Left cardiac atrium (tissue), 4 donors: ENCODE measurements at regions not wholly inside any gene's neighbourhood (a gene's known extent, or its start where the extent isn't known, plus 50 kb on each side); places are given as distances from the start of the nearest gene placed in this dataset.

Source experiments
- ATAC-seq, 2 donors: fragments of 200-7000 bp; cut with Tn5 transposase; one replicate each; pipeline ENCODE4 v1.9.1; 2020; ENCODE audit warnings: mild to moderate bottlenecking in 2 of 2, moderate library complexity in 2 of 2
- DNase-seq: peaks from one replicate; pipeline ENCODE4 v3.0.0-alpha.2; 2020
- intact Hi-C, 2 donors: fragments of 100-400 bp; cut with DNase I; formaldehyde crosslinking; loops; one replicate each; pipeline versions ENCODE4 v1.14.1 to v1.15.1; 2022 to 2023
- donor health status: DM: no; HTN: yes; CAD: no.
- donor health status: DM: no; HTN: yes; CAD: no; lungs with severe emphysema.
- donor health status: DM: yes; HTN: yes; CAD: no.
- donor health status: Dilated cardiomyopathy.

- intact Hi-C loops = no loop called here
- ATAC-seq = no peak
- DNase-seq = no peak
Measured at GRCh38 chr5:33227746-33228145, 213.0 kb upstream of the TARS1 start.

- ATAC-seq (no peak), DNase-seq (no peak)
- intact Hi-C loops = no loop called here
Measured at GRCh38 chr5:33228149-33228548, 212.6 kb upstream of the TARS1 start.

- ATAC-seq (no peak), DNase-seq (peak; percentile 24)
- intact Hi-C loops = no loop called here
Measured at GRCh38 chr5:33229216-33229615, 211.5 kb upstream of the TARS1 start.

- DNase-seq (peak; percentile 31), ATAC-seq (no peak)
- intact Hi-C loops = no loop called here
Measured at GRCh38 chr5:33230467-33231078, 210.2 kb upstream of the TARS1 start.

GRCh38 chr5:33231214-33231710 is 209.5 kb upstream of the TARS1 start:
- intact Hi-C loops = no loop called here
- no peak for DNase-seq
- ATAC-seq = peak in 1 of 2 donors; percentile 75

- ATAC-seq = no peak
- intact Hi-C loops = no loop called here
- DNase-seq = no peak
Measured at GRCh38 chr5:33231935-33232334, 208.8 kb upstream of the TARS1 start.

GRCh38 chr5:33232731-33233505 is 207.8 kb upstream of the TARS1 start:
- peak in 1 of 2 donors; percentile 44 for ATAC-seq
- no peak for DNase-seq
- intact Hi-C loops = no loop called here

GRCh38 chr5:33235304-33235703 is 205.5 kb upstream of the TARS1 start:
- ATAC-seq = no peak
- intact Hi-C loops = no loop called here

GRCh38 chr5:33235824-33236223 is 204.9 kb upstream of the TARS1 start:
- intact Hi-C loops = no loop called here

More at GRCh38 chr5:33235304-33235703, 205.5 kb upstream of the TARS1 start:
- DNase-seq = no peak

GRCh38 chr5:33237471-33237870 is 203.3 kb upstream of the TARS1 start:
- intact Hi-C loops = no loop called here
- DNase-seq = no peak
- no peak for ATAC-seq

More at GRCh38 chr5:33235824-33236223, 204.9 kb upstream of the TARS1 start:
- no peak for DNase-seq
- no peak for ATAC-seq

GRCh38 chr5:33238826-33239695 is 201.7 kb upstream of the TARS1 start:
- DNase-seq = no peak
- intact Hi-C loops = no loop called here
- ATAC-seq = peak in 1 of 2 donors; percentile 36

- intact Hi-C loops = no loop called here
- no peak for DNase-seq
- no peak for ATAC-seq
Measured at GRCh38 chr5:33240558-33240957, 200.2 kb upstream of the TARS1 start.

GRCh38 chr5:33241802-33242201 is 199.0 kb upstream of the TARS1 start:
- ATAC-seq (peak; percentile 38 to 47), DNase-seq (peak; percentile 22)
- intact Hi-C loops = no loop called here

- DNase-seq (no peak), ATAC-seq (no peak)
Measured at GRCh38 chr5:33242277-33242676, 198.5 kb upstream of the TARS1 start.

GRCh38 chr5:33244441-33245150 is 196.2 kb upstream of the TARS1 start:
- intact Hi-C loops = no loop called here
- DNase-seq (no peak), ATAC-seq (no peak)

More at GRCh38 chr5:33242277-33242676, 198.5 kb upstream of the TARS1 start:
- intact Hi-C loops = no loop called here

GRCh38 chr5:33254579-33254978 is 186.2 kb upstream of the TARS1 start:
- intact Hi-C loops = no loop called here

GRCh38 chr5:33257807-33258429 is 182.8 kb upstream of the TARS1 start:
- DNase-seq (no peak), ATAC-seq (peak; percentile 71 to 90)
- intact Hi-C loops = no loop called here

More at GRCh38 chr5:33254579-33254978, 186.2 kb upstream of the TARS1 start:
- ATAC-seq (no peak), DNase-seq (no peak)

- ATAC-seq (no peak), DNase-seq (no peak)
- intact Hi-C loops = no loop called here
Measured at GRCh38 chr5:33258553-33258952, 182.2 kb upstream of the TARS1 start.

GRCh38 chr5:33260098-33260497 is 180.7 kb upstream of the TARS1 start:
- intact Hi-C loops = no loop called here
- no peak for ATAC-seq

More at GRCh38 chr5:33260098-33260497, 180.7 kb upstream of the TARS1 start:
- no peak for DNase-seq
